HepG2 (cell line): ENCODE measurements at regions not wholly inside any gene's neighbourhood (a gene's known extent, or its start where the extent isn't known, plus 50 kb on each side); places are given as distances from the start of the nearest gene placed in this dataset.

ENCODE experiments used
- AHDC1 ChIP-seq: sonication (generic); formaldehyde crosslinking; IDR thresholded peaks from 2 replicates; pipeline ENCODE4 v1.5.1; 2020; ENCODE audit warnings: mild to moderate bottlenecking, missing genetic modification reagents, borderline replicate concordance
- ELF3 ChIP-seq: IDR thresholded peaks from 2 replicates; pipeline ENCODE4 v1.6.1; 2016; ENCODE audit warnings: missing genetic modification reagents, missing compliant biosample characterization
- ETV6 ChIP-seq: sonication (generic); formaldehyde crosslinking; conservative IDR thresholded peaks from 2 replicates; pipeline ENCODE4 v1.4.0; 2020; ENCODE audit warnings: missing genetic modification reagents
- FOXO1 ChIP-seq: sonication (generic); formaldehyde crosslinking; IDR thresholded peaks from 2 replicates; pipeline ENCODE4 v1.4.0; 2020; ENCODE audit warnings: missing genetic modification reagents
- GABPB1 ChIP-seq: IDR thresholded peaks from 2 replicates; pipeline ENCODE4 v1.6.1; 2016; ENCODE audit warnings: mild to moderate bottlenecking, missing genetic modification reagents, moderate library complexity, missing compliant biosample characterization
- KLF16 ChIP-seq, 2 experiments: sonication (generic) in 1 of 2; formaldehyde crosslinking in 1 of 2; IDR thresholded peaks; 2 replicates each; pipeline versions ENCODE4 v1.6.1 to v1.8.0; 2016 to 2023; ENCODE audit warnings: missing genetic modification reagents in 2 of 2, missing compliant biosample characterization in 1 of 2
- KMT2A ChIP-seq: sonication (generic); formaldehyde crosslinking; IDR thresholded peaks from 2 replicates; pipeline ENCODE4 v1.4.0; 2020; ENCODE audit warnings: missing genetic modification reagents
- MIXL1 ChIP-seq: IDR thresholded peaks from 2 replicates; pipeline ENCODE4 v1.6.1; 2016
- NFIC ChIP-seq: IDR thresholded peaks from 2 replicates; pipeline ENCODE4 v1.6.1; 2012; ENCODE audit warnings: mild to moderate bottlenecking, low read length, inconsistent platforms
- PRMT3 ChIP-seq: sonication (generic); formaldehyde crosslinking; IDR thresholded peaks from 2 replicates; pipeline ENCODE4 v1.8.1; 2022; ENCODE audit warnings: low read depth, mild to moderate bottlenecking, moderate library complexity, missing genetic modification reagents, borderline replicate concordance
- SNAPC2 ChIP-seq: sonication (generic); formaldehyde crosslinking; IDR thresholded peaks from 2 replicates; pipeline ENCODE4 v1.8.1; 2022; ENCODE audit warnings: mild to moderate bottlenecking, missing genetic modification reagents
- SNAPC4 ChIP-seq: sonication (generic); formaldehyde crosslinking; IDR thresholded peaks from 2 replicates; pipeline ENCODE4 v1.4.0; 2020; ENCODE audit warnings: mild to moderate bottlenecking, missing genetic modification reagents
- SOX6 ChIP-seq, 2 experiments: fragments of 450-650 bp in 1 of 2; sonication (generic) in 1 of 2; formaldehyde crosslinking in 1 of 2; IDR thresholded peaks; 2 replicates each; pipeline versions ENCODE4 v1.4.0 to v1.6.1; 2017 to 2020; ENCODE audit warnings: antibody characterized with exemption in 1 of 2, mild to moderate bottlenecking in 1 of 2, missing genetic modification reagents in 1 of 2
- SPEN ChIP-seq: sonication (generic); formaldehyde crosslinking; IDR thresholded peaks from 2 replicates; pipeline ENCODE4 v1.5.1; 2020; ENCODE audit warnings: low read depth, mild to moderate bottlenecking, missing genetic modification reagents
- ZMYM4 ChIP-seq: sonication (generic); formaldehyde crosslinking; IDR thresholded peaks from 2 replicates; pipeline ENCODE4 v1.8.1; 2023; ENCODE audit warnings: mild to moderate bottlenecking, missing genetic modification reagents
- ZNF503 ChIP-seq: sonication (generic); formaldehyde crosslinking; IDR thresholded peaks from 2 replicates; pipeline ENCODE4 v1.4.0; 2020; ENCODE audit warnings: missing genetic modification reagents
- ZNF644 ChIP-seq: IDR thresholded peaks from 2 replicates; pipeline ENCODE4 v1.6.1; 2016; ENCODE audit warnings: low read depth
- ZNF766 ChIP-seq: sonication (generic); formaldehyde crosslinking; IDR thresholded peaks from 2 replicates; pipeline ENCODE4 v1.5.0; 2020; ENCODE audit warnings: missing genetic modification reagents, borderline replicate concordance

- TF ChIP-seq SNAPC4 (CRISPR knock-in tag) (no peak), ELF3 (CRISPR knock-in tag) (peak; percentile 91), ETV6 (CRISPR knock-in tag) (0 out of 2 replicates have a peak, but pooled peaks have one; percentile 70), MIXL1 (peak; percentile 42; the same call in 1 of the 2 replicates), ZNF766 (CRISPR knock-in tag) (peak; percentile 65; the same call in 1 of the 2 replicates), SPEN (CRISPR knock-in tag) (peak; percentile 37; the same call in 1 of the 2 replicates), ZNF503 (0 out of 2 replicates have a peak, but pooled peaks have one; percentile 23), SOX6 (IDR thresholded peaks at IDR 0.05) (no peak), SOX6 (CRISPR knock-in tag; IDR thresholded peaks at IDR 0.05) (peak; percentile 54; the same call in 1 of the 2 replicates), KMT2A (CRISPR knock-in tag) (no peak), SNAPC2 (CRISPR knock-in tag) (0 out of 2 replicates have a peak, but pooled peaks have one; percentile 58), FOXO1 (CRISPR knock-in tag) (peak; percentile 93), AHDC1 (peak; percentile 58; the same call in 1 of the 2 replicates), KLF16 (CRISPR knock-in tag; IDR thresholded peaks at IDR 0.05) (0 out of 4 replicates have a peak, but pooled peaks of 1 of the 2 experiments have one; percentile 20), ZNF644 (CRISPR knock-in tag) (0 out of 2 replicates have a peak, but pooled peaks have one; percentile 15), PRMT3 (CRISPR knock-in tag) (no peak), NFIC (peak; percentile 85), ZMYM4 (CRISPR knock-in tag) (peak; percentile 55), GABPB1 (CRISPR knock-in tag) (peak; percentile 74)
These were observed 58.4 kb upstream of the PSMA1 start (continued) for GRCh38 chr11:14578541-14578956.
